Suprapubic skin (tissue), 4 donors: ENCODE measurements at regions not wholly inside any gene's neighbourhood (a gene's known extent, or its start where the extent isn't known, plus 50 kb on each side); places are given as distances from the start of the nearest gene placed in this dataset.

Experiments
- DNase-seq, 2 donors: peaks; one replicate each; pipeline ENCODE4 v3.0.0-alpha.2; 2019; ENCODE audit warnings: low spot score in 2 of 2
- H3K27ac ChIP-seq: fragments of 200-600 bp; sonication (generic); one replicate; pipeline ENCODE4 v1.5.1; 2019
- H3K27me3 ChIP-seq: fragments of 200-600 bp; sonication (generic); one replicate; pipeline ENCODE4 v1.5.1; 2019
- H3K36me3 ChIP-seq: fragments of 200-600 bp; sonication (generic); one replicate; pipeline ENCODE4 v1.5.1; 2019
- H3K4me1 ChIP-seq: fragments of 200-600 bp; sonication (generic); one replicate; pipeline ENCODE4 v1.5.1; 2019
- H3K4me3 ChIP-seq: fragments of 200-600 bp; sonication (generic); one replicate; pipeline ENCODE4 v1.5.1; 2019; ENCODE audit warnings: mild to moderate bottlenecking
- H3K9me3 ChIP-seq: fragments of 200-600 bp; sonication (generic); one replicate; pipeline ENCODE4 v1.5.1; 2019
- CTCF ChIP-seq, 2 donors: fragments of 200-600 bp in 1 of 2; fragments of 450-650 bp in 1 of 2; sonication (generic) in 1 of 2; IDR thresholded peaks; one replicate each; pipeline ENCODE4 v1.5.1; 2016 to 2019; ENCODE audit warnings: antibody characterized with exemption in 2 of 2, mild to moderate bottlenecking in 1 of 2, moderate library complexity in 1 of 2
- EP300 ChIP-seq: sonication (generic); formaldehyde crosslinking; IDR thresholded peaks from one replicate; pipeline ENCODE4 v1.6.1; 2017; ENCODE audit warnings: antibody characterized with exemption
- POLR2A ChIP-seq, 2 donors: fragments of 450-650 bp; IDR thresholded peaks; one replicate each; pipeline ENCODE4 v1.6.1; 2017; ENCODE audit warnings: antibody characterized with exemption in 2 of 2, mild to moderate bottlenecking in 2 of 2, moderate library complexity in 2 of 2
- POLR2AphosphoS5 ChIP-seq, 3 donors: sonication (generic); formaldehyde crosslinking; IDR thresholded peaks; one replicate each; pipeline ENCODE4 v1.6.1; 2017; ENCODE audit warnings: antibody characterized with exemption in 3 of 3
- WGBS: methylation state at CpG from one replicate; pipeline ENCODE4 v1.1.5; 2018; 5-methylcytosine and 5-hydroxymethylcytosine counted together

GRCh38 chr20:48207505-48207904 is 422.2 kb upstream of the SULF2 start:
- no peaks in the 10 kb centered on the region for H3K4me1 ChIP-seq
- TF ChIP-seq POLR2AphosphoS5 (IDR thresholded peaks at IDR 0.05), result no peak
- TF ChIP-seq CTCF (IDR thresholded peaks at IDR 0.05), result no peak
- no peak for TF ChIP-seq POLR2A (IDR thresholded peaks at IDR 0.05)
- TF ChIP-seq EP300, result no peak
- H3K4me3 ChIP-seq, result no peak overlapping the region
- H3K27ac ChIP-seq, result no peak overlapping the region
- peaks cover 2% of the 10 kb centered on the region for H3K27me3 ChIP-seq
- no peaks in the 10 kb centered on the region for H3K36me3 ChIP-seq
- no peak for DNase-seq
- 90% methylated on average over 4 of the region's 4 CpGs for WGBS
- no peaks in the 10 kb centered on the region for H3K9me3 ChIP-seq

GRCh38 chr20:48205786-48206185 is 420.5 kb upstream of the SULF2 start:
- TF ChIP-seq EP300 (no peak), POLR2AphosphoS5 (IDR thresholded peaks at IDR 0.05) (no peak), CTCF (IDR thresholded peaks at IDR 0.05) (no peak), POLR2A (IDR thresholded peaks at IDR 0.05) (no peak)
- Histone ChIP-seq H3K9me3 (no peaks in the 10 kb centered on the region), H3K4me1 (no peaks in the 10 kb centered on the region), H3K36me3 (no peaks in the 10 kb centered on the region), H3K27ac (no peak overlapping the region), H3K27me3 (peaks cover 6% of the 10 kb centered on the region), H3K4me3 (no peak overlapping the region)
- WGBS, result 76% methylated on average over 5 of the region's 7 CpGs
- no peak for DNase-seq

GRCh38 chr20:48205281-48205782 is 420.1 kb upstream of the SULF2 start:
- WGBS, result 93% methylated on average over 5 of the region's 5 CpGs
- H3K27ac ChIP-seq, result no peak overlapping the region
- DNase-seq, result no peak
- no peaks in the 10 kb centered on the region for H3K4me1 ChIP-seq
- H3K4me3 ChIP-seq, result no peak overlapping the region
- H3K27me3 ChIP-seq, result peaks cover 8% of the 10 kb centered on the region
- no peaks in the 10 kb centered on the region for H3K9me3 ChIP-seq
- TF ChIP-seq EP300 (no peak), POLR2A (IDR thresholded peaks at IDR 0.05) (no peak), POLR2AphosphoS5 (IDR thresholded peaks at IDR 0.05) (no peak), CTCF (IDR thresholded peaks at IDR 0.05) (no peak)
- no peaks in the 10 kb centered on the region for H3K36me3 ChIP-seq

GRCh38 chr20:48204499-48204898 is 419.2 kb upstream of the SULF2 start:
- WGBS, result 93% methylated on average over 9 of the region's 9 CpGs
- peaks cover 8% of the 10 kb centered on the region for H3K27me3 ChIP-seq
- no peaks in the 10 kb centered on the region for H3K36me3 ChIP-seq
- H3K4me1 ChIP-seq, result peaks cover under 1% of the 10 kb centered on the region
- H3K27ac ChIP-seq, result no peak overlapping the region
- H3K4me3 ChIP-seq, result no peak overlapping the region
- no peak for DNase-seq
- H3K9me3 ChIP-seq, result no peaks in the 10 kb centered on the region
- TF ChIP-seq POLR2AphosphoS5 (IDR thresholded peaks at IDR 0.05), result no peak
- TF ChIP-seq CTCF (IDR thresholded peaks at IDR 0.05), result no peak
- no peak for TF ChIP-seq EP300
- no peak for TF ChIP-seq POLR2A (IDR thresholded peaks at IDR 0.05)

- Histone ChIP-seq H3K36me3 (no peaks in the 10 kb centered on the region), H3K27me3 (peaks cover 8% of the 10 kb centered on the region), H3K4me3 (no peak overlapping the region), H3K4me1 (peaks cover 8% of the 10 kb centered on the region), H3K9me3 (no peaks in the 10 kb centered on the region), H3K27ac (no peak overlapping the region)
- no peak for DNase-seq
- 55% methylated on average over 6 of the region's 6 CpGs for WGBS
- TF ChIP-seq CTCF (IDR thresholded peaks at IDR 0.05) (no peak), POLR2AphosphoS5 (IDR thresholded peaks at IDR 0.05) (no peak)
Observed at GRCh38 chr20:48203252-48203651, 418.0 kb upstream of the SULF2 start.
